Stimulated activated CD4-positive, alpha-beta T cell treated with anti-CD3 and anti-CD28 coated beads, TNF-alpha, amount 100 ng/mL, for 4 hours (primary cell): ENCODE measurements at regions not wholly inside any gene's neighbourhood (a gene's known extent, or its start where the extent isn't known, plus 50 kb on each side); places are given as distances from the start of the nearest gene placed in this dataset.
"Not testable (repeated sequence)": the region's sequence is repeated elsewhere in the genome, so short reads cannot be mapped to it uniquely, and the experiment has no call there.

Experiments
- DNase-seq, 3 experiments: peaks; one replicate each; pipeline ENCODE4 v3.0.0-alpha.2; 2020; ENCODE audit warnings: low read depth in 3 of 3

DNA sequence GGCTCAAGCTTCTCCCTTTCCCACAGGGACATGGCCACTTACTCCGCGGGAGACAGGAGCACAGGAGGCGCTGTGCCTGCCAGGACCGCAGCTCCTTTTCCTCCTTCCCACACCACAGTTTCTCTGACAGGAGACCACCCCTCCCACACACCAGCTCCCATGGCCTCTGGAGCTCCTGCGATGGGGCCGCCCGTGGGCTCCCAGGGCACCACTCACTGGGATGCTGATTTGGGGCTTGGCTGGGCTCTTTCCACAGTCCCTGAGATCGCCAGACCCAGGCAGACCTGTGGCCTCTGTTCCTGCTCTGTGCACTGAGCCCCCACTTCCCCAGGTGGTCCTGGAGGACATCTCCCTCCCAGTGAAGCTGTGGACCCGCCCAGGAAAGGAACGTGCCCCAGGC lies 226.9 kb upstream of the SHH start:
- no peak for DNase-seq

DNA sequence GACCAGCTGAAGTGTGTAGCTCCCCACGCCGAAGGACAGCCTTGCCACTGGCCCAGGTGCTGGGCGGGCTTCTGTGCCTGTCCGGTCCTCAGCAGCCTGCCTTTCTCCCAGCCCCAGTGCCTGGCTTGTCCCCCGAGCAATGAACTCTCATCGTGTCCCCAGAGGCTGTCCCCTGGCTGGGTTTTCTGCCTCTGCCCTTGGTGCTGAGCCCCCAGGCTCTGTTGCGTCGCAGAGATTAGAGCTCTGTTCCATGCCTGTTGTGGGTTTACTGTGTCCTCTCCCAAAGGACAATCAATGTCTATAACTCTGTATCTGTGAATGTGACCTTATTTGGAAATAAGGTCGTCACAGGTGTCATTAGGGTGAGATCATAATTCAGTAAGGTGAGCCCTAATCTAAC lies 226.1 kb upstream of the SHH start:
- no peak for DNase-seq

DNA sequence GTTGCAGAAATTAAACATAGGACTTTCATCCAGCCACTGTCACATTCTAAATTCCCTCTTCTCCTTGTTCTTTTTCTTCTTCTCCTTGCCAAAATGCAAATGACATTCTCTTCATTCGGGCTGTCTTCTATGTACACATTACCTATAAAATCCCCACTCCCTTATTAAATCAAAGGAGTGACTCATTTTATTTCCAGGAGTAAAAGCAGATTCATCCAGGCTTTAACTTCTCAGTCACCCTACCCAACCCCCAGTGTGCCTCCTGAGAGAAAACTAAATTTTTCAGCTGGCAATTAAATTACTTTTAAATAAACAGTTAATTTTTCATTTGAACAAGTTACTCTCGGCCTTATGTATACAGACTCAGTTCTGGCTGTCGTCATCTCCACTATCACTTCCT lies 223.9 kb upstream of the SHH start:
- no peak for DNase-seq

DNA sequence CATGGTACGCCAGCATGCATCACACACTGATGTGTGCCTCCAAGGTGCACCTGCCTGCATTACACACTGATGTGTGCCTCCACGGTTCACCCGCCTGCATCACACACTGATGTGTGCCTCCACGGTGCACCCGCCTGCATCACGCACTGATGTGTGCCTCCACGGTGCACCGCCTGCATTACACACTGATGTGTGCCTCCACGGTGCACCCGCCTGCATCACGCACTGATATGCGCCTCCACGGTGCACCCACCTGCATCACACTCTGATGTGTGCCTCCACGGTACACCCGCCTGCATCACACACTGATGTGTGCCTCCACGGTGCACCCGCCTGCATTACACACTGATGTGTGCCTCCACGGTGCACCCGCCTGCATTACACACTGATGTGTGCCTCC lies 223.1 kb upstream of the SHH start:
- DNase-seq, result not testable (repeated sequence)

DNA sequence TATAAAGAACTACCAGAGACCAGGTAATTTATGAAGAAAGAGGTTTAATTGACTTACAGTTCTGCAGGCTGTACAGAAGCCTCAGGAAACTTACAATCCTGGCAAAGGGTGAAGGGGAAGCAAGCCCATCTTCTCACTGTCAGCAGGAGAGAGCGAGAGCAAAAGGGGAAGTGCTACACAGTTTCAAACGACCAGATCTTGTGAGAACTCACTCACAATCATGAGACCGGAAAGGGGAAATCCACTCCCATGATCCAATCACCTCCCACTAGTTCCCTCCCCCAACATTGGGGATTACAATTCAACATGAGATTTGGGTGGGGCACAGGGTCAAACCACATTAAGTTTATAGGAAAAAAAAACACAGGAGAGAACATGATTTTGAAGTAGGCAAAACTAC lies 222.1 kb upstream of the SHH start:
- DNase-seq, result no peak

DNA sequence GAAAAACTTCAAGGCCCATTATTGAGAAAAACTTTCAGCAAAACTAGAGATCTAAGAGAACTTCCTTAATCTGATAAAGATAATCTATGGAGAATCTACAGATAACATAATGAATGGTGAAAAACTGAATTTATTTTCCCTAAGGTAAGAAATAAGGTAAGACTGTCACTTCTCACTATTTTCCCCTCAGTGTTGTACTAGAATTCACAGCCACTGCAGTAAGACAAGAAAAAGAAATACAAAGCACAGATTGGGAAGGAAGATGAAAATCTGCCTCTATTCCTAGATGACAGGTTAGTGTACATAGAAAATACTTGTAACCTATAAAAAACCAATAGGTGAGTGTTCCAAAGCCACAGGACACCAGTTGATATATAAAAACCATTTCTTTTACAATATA lies 220.7 kb upstream of the SHH start:
- no peak for DNase-seq

DNA sequence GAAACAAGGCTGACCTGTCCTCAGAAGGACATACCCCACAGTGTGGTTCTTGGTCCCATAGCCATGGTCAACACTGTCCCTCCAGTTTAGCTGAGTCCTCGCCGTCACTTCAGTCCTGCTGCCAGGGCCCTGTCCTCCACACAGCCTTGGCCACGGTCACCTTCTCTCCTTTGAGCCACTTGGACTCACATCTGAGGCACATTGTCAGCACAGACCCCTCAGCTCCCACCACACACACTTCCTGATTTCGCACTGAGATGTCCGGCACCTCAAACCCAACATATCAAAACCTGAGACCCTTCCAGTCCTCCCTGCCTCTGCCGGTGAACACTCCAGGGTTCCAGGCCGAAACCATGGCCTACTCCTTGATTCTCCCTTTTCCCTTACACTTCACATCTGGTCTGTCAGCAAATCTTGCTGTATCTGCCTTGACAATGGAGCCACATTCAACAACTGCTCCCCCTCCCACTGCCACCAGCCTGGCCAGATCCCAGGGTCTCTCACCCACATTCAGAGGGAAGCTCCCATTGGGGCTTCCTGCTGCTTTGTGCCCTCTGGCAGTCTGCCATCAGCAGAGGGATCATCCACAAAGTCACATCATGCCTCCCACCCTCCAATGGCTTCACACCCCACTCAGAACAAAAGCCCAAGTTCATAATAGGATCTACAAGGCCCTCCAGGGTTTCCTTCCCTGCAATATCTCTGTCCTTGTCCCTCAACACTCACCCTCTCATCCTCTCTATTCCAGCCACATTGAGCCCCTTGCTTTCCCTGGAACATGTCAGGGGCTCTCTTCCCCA lies 219.6 kb upstream of the SHH start:
- DNase-seq, result no peak

DNA sequence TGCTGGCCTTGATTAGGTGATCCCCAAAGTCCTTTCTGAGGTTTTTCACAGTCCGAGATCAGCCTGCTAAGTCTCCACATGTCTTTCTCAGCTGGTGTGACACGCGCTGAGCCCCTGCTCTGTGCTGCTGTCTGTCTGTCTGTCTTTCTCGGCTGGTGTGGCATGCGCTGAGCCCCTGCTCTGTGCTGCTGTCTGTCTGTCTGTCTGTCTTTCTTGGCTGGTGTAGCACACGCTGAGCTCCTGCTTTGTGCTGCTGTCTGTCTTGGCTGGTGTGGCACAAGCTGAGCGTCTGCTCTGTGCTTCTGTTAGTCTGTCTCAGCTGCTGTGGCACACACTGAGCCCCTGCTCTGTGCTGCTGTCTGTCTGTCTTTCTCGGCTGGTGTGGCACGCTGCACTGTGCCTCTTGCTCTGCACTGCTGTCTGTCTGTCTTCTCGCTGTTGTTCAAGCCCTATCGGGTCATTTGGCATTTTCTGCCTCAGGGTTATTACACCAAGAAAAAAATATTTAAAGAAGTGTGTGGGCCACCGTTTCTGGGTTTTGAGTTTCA lies 217.3 kb upstream of the SHH start:
- DNase-seq, result no peak

DNA sequence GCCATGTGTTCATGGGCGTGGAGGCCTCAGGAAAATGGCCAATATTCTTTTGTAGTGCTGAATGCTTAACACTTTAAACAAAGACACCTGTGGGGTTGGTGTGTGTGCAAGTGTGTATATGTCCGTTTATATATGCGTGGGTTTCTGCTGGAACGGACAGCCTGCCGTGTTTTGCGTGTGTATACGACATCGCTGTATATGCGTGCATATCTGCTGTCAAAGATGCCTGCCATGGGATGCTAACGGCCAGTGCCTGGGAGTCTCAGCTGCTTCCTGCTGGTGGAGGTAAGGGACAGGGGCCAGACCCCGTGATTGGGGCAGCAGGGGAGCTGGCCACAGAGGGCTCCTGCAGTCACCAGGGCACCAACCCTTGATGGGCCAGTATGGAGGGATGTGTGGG lies 216.3 kb upstream of the SHH start:
- DNase-seq, result no peak

DNA sequence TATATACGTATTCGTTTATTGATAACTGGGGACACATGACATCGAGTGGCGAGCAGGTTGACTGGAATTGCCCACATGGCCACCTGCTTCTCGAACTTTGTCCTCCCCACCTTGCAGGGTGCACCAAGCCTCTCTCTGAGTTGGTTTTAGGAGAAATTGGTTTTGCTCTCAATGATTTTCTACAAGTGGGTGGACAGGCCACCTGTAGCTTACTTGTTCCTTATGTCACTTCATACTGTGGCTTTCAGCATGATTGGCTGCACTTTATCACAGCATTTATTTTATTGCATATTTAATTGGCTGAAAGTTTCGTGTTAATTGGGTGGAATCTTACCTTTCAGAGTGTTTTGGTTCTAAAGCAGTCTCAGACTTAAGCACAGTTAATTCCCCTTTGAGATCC lies 215.6 kb upstream of the SHH start:
- DNase-seq, result no peak

DNA sequence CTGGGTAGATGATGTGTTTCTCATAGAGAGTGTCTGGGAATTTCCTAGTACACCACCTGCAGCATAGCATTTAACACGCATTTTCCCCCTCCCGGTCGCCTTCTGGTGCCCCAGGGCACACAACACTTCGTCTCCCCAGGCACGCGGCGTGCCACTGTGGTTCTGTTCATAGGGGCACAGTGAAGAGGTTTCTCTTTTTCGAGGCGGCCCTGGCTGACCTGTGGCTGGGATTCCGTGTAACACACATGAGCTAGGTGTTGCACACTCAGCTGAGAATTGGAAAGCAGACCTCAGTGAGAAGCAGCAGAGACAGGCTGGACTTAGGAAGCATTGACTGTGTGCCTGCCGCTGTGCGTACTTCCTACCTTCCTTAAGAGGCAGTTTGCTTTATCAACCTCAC lies 214.3 kb upstream of the SHH start:
- DNase-seq, result no peak

DNA sequence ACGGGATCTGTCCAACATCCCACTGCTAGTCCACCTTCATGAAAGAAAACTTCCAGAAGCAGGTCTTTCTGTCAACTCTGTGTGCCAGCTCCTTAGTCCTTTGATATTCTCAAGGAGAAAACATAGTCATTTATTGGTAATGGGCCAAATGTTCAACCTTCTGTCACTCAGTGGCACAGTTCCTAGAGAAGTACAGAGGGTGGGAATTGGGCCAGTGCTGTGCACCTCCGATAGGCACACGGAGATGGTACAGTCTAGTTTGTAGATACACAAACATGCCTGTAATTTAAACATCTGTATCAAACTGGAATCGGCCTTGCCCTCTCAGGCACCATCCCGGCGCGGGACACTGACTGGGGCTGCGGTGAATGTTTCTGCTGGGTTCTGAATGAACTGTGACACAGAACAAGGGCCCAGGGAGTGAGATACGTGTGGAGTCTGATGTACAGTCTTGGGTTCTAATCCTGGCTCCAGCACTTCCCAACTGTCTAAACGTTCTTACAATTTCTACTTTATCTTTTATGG lies 213.9 kb upstream of the SHH start:
- no peak for DNase-seq

DNA sequence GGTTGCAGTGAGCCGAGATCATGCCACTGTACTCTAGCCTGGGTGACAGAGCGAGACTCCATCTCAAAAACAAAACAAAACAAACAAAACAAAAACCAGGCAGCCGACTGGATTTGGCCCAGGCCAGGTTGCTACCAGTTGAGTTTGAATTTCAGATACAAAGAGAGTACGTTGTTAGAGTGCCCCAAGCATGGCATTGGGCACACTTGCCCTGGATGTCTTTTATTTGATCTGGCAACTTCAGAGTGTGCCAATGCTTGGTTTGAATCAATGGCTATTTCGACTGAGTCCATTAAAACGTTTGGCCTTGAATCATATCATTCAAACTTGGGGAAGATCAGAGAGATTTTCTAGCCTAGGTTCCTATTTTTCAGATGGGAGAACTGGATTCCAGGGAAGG lies 213.4 kb upstream of the SHH start:
- DNase-seq, result no peak

DNA sequence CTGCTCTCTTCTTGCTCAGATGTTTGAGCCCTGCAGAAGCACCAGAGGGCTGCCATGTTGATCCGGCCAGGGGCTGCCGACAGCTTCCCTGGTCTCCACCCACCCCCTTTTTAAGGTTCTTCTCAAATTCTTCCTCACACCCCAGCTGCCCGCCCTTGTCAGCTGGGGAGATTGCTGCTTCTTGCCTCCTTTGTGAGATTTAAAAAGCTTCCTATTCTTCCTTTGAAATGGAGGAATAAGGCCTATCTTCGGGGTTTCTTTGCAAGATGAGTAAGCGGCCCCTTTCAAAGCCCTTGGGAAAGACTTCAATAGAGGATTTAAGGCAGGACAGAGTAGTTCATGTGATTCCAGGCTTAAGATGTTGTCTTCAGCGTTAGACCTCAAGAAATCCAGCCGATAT lies 211.9 kb upstream of the SHH start:
- DNase-seq, result no peak

DNA sequence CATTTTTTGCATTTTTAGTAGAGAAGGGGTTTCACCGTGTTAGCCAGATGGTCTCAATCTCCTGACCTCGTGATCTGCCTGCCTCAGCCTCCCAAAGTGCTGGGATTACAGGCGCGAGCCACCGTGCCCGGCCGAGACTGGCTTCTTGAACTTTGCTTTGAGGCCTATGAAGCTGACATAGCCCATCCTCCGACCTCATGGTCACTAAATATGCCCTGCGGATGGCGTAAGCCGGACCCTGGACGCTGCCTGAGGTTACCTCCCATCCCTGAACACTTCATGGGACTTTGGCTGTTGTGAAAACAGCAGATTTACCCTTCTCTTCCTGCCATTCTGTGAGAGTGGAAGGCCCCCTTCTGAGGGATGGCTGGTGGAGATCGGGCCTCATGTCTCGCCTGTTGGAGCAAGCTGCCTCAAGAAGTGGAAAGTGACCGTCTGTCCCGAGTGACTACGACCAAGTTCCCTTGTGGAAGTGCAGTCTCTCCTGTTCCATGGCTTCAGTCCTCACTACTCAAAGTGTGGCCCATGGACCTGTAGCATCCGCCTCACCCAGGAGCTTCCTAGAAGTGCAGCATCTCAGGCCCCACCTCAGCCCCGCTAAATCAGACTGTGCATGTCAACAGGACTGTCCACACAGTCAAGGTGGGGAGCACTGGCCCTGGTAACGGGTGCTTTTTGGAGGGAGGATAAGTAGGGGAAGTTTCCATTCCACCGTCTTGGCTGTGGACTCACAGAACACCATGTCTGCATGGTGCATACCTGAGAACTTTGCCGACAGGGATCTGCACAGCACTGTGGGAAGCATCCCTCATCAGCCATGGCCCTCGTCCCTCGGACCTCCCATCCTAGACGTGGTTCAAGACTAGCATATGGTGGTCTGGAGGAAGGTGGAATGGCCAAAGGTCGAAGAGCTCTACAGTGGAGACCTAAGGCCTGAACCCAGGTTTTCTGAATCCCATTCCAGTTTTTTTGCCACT lies 210.5 kb upstream of the SHH start:
- no peak for DNase-seq

DNA sequence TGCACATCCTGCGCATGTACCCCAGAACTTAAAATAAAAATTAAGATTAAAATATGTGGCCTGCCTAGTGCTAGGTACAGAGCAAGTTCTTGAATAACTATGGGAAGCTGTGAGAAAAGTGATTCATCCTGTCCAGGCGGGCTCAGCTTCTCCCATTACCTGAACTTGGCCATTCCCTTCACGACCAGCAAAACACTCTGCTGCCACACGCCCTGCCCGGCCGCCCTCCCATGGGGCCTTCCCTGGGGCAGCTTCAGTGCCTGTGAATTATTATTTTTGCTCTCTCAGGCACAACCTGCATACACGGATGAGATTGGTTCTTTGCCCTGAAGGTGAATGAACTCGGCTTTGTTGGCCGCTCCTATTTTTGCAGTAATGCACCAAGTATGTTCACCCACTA lies 209.2 kb upstream of the SHH start:
- no peak for DNase-seq

DNA sequence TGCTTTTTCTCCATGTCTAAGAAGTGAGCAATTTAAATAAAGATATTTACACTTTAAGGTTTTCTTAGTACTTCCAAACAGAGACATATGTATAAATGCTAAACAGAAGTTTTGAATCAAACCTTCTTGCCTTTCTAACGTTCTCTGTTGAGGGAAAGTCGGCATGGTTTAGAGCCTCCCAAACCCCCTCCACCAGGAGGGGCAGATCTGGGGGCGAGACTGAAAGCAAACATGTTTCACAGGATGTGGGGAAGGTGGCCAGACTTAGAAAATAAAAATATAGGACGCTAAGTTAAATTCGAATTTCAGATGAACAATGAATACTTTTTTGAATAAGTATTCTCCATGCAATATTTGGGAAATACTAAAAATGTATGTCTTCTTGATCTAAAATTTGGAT lies 208.3 kb upstream of the SHH start:
- no peak for DNase-seq

DNA sequence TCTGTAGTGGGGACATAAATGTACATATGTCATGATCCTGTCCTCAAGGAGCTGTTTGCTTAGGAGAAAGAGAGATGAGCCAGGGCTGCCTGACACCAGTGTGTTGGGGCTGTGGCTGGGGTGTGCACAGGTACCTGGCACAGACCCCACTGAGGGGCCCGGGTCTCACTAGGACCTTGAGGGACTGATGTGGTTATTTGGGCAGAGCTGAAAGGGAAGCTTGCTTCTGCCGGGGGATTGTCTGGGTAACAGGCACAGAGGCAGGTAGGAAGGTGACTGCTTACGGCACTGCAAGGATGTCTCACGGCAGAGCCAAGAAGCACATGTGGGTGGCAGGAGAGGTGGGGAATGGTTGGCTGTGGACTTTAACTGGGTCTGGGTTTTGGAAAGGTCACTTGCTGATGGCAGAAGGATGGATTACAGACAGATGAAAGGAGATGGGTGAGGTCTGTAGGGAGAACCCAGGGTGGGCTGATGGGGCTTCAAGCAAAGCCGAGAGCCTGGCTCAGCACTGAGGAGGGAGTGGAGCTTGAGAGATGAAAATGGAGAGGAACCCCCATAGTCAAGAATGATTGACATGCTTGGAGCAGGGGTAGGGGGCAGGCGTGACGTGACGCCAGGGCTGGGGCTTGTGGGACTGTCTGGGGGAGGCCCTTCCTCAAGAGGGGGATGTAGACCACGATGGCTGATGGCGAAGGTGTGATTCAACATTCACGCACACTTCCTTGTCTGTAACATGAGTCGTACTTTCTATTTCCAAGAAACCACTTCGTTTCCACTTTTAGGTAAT lies 207.7 kb upstream of the SHH start:
- DNase-seq, result no peak

DNA sequence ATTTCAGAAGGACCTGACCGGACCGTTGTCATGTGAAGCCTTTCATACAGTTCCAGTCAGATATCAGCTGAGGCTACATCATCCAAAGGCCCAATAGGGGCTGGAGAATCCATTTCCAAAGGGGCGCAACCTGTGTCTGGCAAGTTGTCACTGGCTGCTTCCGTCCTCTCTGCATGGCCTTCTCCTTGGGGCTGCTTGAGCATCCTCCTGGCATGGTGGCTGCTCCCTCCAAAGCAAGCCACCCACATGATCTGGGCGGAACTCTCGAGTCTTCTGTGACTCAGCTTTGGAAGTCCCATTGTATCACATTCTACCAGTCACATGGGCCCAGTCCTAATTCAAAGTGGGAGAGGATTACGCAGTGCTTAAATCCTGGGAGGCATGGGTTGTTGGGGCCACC lies 207.0 kb upstream of the SHH start:
- no peak for DNase-seq

DNA sequence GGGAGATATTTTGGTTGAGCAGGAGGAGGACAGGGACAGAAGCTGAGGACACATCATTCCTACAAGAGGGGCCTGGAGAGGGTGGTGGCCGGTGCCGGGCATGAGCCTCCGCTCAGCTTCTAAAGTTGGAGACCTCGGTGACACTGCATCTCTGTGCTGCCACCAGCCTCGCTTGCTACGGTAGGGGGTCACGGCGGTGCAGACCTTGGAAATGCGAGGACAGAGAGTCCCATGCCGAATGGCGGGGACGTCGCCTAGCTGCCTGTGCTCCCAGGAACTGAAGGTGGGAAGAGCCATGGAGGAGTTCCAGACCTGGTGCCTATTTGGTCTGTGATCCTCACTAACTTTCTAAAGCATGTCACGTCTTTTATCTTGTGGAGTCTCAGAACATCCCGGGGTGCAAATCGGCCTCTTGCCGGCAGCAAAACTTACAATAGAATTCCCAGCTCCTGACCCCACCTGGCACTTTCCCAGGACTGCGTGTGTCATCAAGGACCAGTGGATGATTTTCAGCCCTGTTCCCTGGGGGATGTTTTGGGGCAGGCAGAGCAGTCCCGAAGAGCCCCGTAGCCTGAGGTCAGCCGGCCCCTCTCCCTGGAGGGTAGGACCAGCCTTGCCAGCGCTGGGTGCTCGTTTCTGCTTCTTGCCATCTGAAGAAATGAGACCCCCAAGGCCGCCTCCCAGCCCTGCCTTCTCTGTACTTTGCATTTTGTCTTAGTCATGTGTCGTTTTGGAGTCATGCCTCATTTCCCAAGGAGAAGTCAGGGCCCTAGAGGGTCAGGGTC lies 205.8 kb upstream of the SHH start:
- no peak for DNase-seq

DNA sequence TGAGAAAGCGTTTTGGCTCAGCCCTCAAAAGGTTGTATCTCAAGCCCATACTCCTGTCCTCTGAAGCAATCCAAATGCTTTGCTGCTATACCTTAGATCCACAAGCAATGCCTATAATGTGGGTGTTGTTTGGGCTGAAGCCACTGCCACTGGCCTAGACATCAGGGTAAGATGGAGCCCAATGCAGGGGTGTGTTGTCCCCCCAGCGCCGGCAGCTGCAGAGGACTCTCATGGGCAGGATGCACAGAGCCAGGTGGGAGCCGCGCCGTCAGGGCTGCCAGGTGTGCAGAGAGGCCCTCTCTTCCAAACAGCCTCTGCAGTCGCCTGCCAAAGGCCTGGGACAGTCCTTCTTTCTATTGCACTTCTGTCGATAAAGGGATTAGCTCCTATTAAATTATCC lies 205.2 kb upstream of the SHH start:
- no peak for DNase-seq
